Astrocyte (in vitro differentiated cells and primary cell): ENCODE measurements at regions not wholly inside any gene's neighbourhood (a gene's known extent, or its start where the extent isn't known, plus 50 kb on each side); places are given as distances from the start of the nearest gene placed in this dataset.

Experiments used
- EZH2 ChIP-seq: IDR thresholded peaks from 2 replicates; pipeline ENCODE4 v1.6.1; 2012; ENCODE audit warnings: mild to moderate bottlenecking, low read length, inconsistent platforms; ENCODE audit not compliant: insufficient read depth
- TF ChIP-seq, protein P1 (sequence below): IDR thresholded peaks from 2 replicates; pipeline ENCODE4 v1.5.1; 2011; ENCODE audit warnings: low read depth, mild to moderate bottlenecking, inconsistent platforms, low read length, moderate library complexity; ENCODE audit not compliant: insufficient read depth

DNA sequence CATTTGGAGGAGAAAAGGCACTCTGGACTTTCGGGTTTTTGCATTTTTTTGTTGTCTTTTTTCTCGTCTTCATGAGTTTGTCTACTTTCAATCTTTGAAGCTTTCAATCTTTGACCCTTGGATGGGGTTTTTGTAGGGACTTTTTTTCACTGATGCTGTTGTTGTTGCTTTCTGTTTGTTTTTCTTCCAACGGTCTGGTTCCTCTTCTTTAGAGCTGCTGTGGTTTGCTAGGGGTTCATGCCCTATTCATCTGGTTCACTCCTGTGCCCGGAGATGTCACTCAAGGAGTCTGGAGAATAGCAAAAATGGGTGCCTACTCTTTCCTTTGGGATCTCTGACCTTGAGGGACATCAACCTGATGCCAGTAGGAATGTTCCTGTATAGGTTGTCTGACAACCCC, 378.6 kb upstream of the TYRP1 start:
- TF ChIP-seq, protein P1, sequence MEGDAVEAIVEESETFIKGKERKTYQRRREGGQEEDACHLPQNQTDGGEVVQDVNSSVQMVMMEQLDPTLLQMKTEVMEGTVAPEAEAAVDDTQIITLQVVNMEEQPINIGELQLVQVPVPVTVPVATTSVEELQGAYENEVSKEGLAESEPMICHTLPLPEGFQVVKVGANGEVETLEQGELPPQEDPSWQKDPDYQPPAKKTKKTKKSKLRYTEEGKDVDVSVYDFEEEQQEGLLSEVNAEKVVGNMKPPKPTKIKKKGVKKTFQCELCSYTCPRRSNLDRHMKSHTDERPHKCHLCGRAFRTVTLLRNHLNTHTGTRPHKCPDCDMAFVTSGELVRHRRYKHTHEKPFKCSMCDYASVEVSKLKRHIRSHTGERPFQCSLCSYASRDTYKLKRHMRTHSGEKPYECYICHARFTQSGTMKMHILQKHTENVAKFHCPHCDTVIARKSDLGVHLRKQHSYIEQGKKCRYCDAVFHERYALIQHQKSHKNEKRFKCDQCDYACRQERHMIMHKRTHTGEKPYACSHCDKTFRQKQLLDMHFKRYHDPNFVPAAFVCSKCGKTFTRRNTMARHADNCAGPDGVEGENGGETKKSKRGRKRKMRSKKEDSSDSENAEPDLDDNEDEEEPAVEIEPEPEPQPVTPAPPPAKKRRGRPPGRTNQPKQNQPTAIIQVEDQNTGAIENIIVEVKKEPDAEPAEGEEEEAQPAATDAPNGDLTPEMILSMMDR = no peak
- no peak for TF ChIP-seq EZH2
